HG03025 (cell line): ENCODE measurements at regions not wholly inside any gene's neighbourhood (a gene's known extent, or its start where the extent isn't known, plus 50 kb on each side); places are given as distances from the start of the nearest gene placed in this dataset.

Experiments used
- ATAC-seq: cut with Tn5 transposase; IDR thresholded peaks from one replicate; pipeline ENCODE4 v1.9.1; 2021; ENCODE audit warnings: mild to moderate bottlenecking, moderate library complexity; ENCODE audit not compliant: unreplicated experiment, low FRiP score

DNA sequence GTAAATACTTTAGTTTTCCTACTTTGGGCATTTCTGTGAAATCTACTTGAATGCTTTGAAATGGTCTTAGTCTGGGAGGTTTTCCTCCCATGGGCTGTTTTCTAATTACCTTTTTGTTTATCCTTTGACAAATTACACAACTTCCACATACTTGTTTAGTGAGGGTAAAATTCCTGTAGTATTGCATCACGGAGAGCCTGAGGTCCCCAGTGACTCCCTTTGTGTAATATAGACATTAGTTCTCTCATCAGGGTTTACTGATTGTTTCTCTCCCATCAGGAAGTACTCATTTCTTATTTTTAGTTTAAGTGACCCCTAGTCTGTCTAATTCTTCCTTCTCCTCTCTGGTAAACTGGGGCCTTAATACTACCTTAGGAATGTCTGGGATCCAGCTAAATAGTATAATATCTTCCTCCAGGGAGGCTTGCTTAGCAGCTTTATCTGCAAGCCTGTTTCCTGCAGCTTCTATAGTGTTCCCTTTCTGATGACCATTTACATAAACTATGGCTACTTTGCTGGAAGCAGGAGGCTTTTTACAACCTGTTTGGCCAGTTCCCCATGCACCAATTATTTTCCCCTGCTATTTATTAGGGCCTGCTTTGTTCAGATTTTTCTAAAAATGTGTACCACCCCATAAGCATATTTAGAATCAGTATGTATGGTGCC, 87.2 kb upstream of the XCR1 start:
- no peak for ATAC-seq

DNA sequence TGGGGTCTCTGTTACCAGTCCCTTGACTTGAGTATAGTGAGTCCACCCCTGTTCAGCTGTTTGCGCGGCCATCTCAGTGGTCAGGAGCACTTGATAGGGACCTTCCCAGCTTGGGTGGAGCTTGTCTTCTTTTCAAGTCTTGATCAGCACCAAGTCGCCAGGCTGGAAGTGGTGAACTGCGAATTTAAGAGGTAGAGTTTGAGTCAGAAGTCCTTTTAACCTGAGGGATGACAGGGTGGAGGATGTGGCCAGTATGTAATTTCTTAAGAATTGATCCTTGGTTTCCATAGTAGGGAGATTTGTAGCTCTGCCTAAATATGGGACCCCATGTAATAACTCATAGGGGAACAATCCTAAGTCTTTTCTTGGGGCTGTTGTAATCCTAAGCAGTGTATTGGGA, 86.3 kb upstream of the XCR1 start:
- no peak for ATAC-seq

DNA sequence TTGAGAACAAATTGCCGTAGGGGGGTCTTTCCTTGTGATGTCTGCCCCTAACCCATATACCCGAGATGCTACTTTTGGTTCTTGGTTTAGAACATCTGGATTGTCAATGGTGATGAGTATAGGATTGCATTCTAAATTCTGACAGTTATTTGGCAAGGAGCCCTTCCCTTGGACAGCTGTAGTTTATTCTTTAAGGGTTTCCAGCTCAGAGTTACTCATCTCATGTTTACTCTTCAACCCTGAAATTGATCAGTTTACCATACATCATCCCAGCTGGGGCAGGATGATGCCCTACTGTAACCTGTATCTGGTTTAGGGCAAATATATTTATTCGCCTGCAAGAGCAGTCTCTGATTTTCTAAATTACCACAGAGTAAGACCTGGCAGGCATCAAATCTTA, 85.7 kb upstream of the XCR1 start:
- no peak for ATAC-seq

DNA sequence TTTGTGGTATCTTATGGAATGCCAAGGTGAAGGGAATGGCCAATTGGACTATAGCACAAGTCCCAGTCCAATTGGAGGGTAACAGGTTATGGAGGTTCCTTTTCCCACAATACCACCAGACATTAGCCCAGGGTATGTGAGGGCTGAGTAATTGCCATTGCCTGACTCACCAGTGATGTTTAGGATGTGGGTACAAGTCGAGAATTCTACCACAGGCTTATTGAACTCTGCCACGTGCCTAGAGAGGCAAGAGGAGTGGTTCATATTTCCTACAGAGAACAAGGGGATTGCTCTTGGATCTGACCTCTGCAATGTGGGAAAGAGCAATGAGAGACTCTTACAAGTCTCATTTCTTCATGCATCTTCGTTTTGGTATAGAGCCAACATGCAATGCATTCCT, 85.0 kb upstream of the XCR1 start:
- no peak for ATAC-seq

DNA sequence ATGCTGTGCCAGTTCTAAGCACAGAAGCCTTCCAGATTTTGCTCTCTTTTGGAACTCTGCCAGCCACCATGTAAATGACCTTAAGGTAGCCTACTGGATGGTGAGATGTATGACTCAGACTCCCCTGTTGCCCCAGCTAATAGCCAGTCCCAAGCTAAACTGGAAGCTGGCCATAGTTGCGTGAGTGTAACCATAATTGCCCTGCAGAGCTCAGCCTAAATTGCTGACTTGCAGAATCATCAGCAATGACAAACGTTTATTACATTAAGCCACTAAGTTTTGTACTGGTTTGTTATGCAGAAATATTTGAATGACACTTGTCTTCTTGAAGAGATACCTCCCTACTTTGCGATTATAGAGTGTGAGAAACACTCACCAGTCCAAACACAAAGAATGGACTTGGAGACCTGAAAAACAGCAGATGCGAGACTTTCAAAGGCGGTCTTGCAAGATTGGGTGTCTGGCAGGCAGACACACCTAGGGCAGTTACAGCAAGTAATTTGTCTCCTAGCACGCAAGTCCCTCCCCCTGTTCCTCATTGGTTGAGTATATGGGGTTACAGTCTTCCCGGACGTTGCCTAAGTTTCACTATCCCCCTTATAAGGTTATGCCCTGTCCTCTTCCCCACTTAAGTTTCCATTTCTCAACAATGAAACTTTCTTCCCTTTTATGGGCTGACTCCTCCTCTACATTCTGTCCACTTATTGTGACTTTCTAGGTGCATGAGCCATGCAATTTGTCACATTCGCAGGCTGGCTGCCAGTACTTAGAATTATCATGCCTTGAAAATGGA, 83.6 kb upstream of the XCR1 start:
- no peak for ATAC-seq

DNA sequence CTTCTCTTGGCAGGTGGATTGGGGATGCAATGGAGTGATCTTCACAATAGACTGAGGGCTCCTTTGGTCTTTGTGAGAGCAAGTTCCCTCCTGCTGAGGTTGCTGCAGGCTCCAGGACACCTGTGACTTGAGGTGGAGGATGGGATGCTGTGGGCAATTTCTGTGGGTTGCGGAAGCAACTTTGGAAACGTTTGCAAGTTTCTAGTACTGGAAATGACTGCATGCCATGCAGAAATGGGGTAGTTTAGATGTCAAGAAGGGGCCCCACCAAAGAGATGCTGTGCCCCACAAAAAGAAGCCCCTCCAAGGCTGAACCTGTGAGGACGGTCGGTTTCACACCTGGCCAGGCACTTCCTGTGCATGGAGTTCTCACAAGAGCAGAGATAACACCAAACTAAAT, 80.4 kb upstream of the XCR1 start:
- ATAC-seq = no peak

DNA sequence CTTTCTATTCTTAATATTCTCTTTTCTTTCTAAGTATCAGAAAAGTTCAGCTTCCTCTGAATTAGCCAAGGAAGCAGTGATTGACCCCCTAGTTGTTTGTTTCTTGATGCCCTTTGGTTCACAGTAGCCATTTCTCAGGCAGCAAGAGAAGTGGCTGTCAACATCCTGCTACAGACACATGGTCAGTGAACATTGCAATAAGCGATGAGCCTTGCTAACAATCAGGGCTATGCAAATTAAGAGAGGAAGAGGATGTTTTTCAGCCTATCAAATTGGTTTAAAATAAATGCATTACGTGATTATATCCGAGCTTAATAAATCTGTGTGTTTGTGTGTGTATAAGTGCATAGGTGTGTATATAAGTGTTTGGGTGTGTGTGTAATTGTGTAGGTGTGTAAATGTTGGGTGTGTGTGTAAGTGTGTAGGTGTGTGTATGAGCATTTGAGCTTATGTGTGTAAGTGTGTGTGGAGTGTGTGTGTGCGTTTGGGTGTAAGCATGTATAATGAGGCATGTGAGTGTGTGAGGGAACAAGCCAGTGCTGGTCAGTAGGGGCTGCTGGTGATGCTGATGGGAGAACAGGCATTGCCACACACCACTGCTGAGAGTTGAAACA, 78.1 kb upstream of the XCR1 start:
- ATAC-seq = no peak

DNA sequence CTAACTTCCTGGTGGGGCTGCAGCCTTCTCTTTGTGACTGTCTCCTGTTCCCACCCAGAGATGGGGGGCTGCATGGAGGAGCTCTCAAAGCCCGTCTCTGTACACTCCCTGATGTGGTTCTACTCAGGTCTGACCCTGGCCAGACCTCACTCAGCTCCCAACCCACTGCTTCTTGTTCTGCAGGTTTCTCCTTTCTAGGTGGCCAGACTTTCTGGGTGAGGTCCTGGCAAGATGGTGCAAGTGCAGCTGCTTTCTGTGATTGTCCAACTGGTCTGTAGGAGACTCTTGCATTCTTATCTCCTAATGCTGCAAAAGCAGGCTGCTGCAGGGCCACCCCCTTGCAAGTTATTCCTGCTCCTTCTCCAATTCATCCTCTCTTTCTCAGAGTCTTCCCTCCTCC, 77.4 kb upstream of the XCR1 start:
- no peak for ATAC-seq

DNA sequence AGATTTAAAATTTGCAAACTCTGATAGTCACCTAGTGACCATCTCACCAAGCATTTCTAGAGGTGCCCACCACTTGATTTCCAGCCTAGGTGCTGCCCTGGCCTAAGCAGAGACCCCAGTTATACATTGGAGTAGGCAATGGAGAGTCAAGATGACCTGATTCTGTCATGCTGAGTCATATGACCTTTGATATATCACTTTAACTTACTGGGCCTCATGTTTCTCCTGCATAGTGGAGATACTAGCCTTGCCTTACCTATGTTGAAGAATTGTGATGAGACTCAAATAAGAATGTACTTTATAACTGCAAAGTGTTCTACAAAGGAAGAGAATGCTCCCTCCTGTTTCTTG, 75.5 kb upstream of the XCR1 start:
- ATAC-seq = no peak

DNA sequence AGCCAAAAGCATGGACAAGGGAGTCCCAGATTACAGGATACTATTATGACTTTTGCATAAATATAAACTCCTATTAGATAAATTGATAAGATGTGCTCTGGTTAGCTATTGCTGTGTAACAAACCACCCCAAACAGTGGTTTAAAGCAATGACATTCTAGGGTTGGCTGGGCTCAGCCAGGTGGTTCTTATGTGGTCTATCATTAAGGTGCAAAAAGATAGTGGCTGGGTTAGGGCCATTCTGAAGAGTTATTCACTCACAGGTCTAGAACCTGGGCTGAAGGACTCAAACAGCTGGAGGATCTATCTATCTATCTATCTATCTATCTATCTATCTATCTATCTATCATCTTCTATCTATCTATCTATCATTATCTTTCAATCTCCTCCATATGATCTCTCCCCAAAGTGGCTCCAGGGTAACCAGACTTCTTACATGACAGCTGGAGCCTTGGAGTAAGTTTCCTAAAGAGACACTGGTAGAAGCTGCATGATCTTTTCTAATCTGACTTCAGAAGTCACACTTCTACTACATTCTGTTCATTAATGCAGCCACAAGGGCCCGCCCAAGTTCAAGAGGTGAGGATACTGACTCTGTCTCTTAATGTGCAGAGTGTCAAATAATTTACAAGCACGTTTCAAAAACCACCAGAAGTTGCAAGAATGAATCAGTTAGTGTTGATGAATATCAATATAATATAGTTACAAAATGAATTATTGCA, 74.9 kb upstream of the XCR1 start:
- no peak for ATAC-seq

DNA sequence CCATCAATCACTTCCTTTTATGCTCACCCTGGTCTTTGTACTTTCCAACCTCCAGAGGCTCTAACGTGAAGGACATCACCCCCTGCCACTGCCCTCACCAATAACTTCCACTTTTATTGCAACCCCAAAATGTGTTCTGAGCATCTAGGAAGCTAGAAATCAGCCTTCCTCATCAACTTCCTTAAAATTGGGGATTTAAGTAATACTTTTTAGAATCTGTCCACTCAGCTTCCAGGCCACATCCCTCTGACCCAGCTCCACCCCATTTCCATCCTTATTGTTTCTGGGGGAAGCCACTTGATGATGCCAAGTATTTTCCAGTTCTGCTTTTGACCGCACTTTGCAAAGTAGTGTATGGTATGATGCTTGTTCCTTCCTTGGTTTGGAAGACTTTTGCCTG, 73.5 kb upstream of the XCR1 start:
- ATAC-seq = no peak

DNA sequence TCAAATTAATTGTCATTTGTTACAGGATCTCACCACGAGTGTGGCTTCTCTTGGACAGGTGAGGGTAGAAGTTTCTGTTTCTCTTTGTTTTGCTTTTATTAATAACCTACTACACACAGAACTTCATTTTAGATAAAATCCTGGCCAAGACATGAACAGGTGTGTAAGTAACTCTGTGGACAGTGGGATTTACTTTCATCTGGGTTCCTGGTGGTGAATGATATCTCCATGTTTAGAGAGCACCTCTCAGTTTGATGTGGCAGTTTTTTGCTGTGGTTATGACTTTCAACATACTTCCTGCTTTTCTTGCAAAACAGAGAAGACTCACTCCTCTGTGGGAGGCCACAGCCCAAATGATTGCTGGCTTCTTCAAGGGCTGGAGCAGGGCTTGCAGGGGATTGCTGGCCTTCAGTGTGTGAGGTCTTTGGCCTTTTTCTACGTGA, 71.1 kb upstream of the XCR1 start:
- peak; percentile 48 for ATAC-seq

DNA sequence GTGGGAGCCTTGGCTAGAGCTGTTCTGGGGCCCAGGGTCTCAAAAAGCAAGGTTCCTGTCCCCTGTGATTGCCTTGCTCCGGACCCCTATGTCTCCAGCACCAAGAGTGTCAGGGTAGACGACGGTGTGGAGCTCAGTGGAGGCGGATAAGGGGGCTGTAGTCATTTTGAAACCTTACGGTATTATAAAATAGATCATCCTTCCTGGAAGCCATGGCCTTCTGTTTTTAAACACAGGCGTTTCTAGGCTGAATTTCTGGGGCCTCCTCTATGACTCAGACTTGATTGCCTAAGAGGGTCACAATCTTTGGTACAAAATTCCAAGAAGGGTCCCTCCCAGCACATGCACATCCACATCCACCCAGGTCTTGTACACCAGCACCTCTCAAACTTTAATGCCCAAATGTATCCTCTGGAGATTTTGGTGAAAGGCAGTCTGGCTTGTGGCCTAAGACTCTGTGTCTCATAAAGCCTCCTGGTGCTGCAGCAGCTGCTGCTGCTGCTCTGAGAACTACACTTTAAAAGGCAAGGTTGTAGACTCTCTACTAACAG, 70.5 kb upstream of the XCR1 start:
- ATAC-seq = peak; percentile 11

DNA sequence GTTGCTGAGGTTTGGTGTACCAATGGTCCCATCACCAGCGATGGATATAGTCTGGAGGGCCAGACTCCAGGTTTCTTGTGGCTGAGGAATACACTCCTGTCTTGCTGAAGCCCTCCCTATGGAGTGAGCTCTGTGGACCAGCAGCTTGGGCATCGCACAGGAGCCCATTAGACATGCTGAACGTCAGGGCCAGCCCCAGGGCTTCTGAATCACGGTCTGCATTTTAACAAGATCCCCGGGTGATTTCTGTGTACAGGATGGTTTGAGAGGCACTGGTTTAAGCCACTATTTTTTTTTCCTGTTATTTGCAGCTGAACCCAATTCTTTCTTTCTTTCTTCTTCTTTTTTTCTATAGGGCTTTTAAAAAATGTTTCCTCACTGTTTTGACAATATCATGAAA, 69.5 kb upstream of the XCR1 start:
- no peak for ATAC-seq

DNA sequence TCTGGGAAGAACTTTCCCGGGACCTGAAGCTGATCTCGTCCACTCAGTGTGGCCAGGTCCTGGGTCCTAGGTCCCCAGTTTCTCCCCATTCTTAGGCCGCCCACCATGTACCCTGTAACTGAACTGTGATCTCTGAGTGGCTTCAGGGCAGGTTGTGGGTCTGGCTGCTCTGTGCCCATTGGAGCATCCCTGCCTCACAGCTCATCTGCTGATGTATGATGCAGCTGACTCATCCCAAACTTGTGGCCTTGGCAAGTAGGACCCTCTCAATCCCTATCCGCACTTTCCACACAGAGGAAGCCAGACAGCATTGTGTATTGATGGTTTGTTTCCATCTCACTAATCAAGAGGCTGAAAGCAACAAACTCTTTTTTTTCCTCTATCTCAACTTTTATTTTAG, 69.1 kb upstream of the XCR1 start:
- ATAC-seq = no peak

DNA sequence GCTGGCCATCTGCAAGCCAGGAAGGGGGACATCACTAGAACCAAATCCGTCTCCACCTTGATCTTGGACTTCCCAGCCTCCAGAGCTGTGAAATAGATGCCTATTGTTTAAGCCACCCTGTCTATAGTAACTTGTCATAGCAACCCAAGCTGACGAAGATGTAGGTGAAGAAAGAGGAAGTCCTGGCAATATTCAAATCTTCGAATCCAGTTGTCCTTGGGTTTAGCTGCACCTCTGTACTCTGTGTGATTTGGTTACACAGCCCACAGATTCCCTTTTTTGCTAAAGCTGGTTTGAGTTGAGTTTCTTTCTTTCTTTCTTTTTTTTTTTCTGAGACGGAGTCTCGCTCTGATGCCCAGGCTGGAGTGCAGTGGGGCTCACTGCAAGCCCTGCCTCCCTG, 68.0 kb upstream of the XCR1 start:
- peak; percentile 54 for ATAC-seq

DNA sequence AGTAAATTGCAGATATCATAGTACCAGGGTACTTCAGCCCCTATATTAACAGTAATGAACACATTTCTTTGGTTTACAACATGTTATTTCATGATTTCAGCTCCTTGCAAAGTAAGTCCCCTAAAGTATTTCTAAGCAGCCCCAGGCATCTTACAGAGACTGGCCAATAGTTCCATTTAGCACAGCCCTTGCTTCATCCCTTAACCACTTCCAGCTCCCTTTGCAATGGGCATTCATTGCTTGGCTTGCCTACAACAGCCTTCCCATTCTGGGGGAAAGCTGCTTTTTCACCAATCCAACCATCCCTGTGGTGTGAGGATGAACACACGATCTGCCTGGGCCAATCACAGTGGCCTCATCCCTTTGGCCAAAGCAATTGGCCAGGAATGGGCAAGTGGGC, 67.2 kb upstream of the XCR1 start:
- no peak for ATAC-seq

DNA sequence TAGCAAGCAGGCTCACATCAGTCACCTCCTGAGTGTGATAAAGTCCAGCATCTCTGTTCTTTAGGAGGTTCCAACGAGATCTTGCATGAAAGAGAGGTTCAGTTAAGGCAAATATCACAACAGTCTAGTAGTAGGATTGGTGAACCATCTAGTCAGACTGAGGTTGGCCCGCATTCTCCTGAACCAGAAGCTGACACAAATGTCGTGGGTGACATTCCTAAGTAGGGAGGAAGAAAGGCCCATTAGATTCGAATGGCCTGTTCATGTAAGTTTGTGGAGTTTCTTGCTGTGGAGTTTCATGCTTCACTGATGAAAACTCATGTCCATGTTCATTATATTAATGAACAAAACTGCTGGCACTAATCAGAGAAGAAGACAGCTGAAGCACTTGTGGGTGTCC, 66.7 kb upstream of the XCR1 start:
- ATAC-seq = no peak

DNA sequence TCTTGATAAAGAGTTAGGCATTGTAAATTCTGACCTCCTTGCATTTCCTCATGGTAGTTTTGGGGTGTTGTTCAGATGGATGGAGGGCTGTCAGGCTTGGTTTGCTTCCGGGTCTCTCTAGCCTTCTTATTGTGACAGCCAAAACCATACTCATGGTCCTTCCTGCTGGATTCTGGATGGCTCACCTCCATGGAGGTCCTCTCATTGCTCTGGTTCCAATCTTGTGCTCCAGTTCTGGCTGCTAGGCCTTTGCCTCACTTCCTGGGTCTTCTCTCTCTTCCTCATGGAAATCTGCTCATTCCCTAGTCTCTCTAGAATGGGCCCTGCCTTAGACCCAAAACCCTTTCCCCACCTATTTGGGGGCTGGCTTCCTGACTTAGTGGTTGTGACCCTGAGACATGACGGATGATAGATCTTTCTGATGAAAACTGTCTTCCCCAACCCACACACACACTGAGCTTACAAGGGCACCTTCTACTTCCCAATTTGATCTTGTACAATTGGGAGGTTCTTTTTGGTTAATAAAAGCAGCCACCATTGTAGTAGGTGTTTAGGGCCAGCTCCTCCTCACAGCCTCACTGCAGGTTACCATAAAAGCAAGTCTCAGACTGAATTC, 66.2 kb upstream of the XCR1 start:
- ATAC-seq = no peak

DNA sequence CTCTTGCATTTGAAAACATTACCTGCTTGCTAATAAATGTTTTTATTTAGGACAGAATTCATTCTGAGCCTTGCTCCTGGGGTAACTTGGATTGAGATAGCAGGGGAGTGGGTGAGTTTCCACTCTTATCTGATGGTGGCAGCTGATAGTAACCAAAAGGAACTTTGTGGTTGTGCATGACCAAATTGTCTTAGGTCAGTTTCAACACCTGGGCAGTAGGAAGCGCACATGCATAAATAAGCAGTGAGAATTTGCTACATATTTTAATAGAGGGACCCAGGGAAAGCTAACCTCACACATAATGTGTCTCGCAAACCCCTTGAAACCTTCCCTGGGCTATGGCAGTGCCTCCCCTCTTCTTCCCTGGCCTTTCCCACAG, 65.4 kb upstream of the XCR1 start:
- ATAC-seq = no peak
